K562 (cell line): ENCODE measurements at regions not wholly inside any gene's neighbourhood (a gene's known extent, or its start where the extent isn't known, plus 50 kb on each side); places are given as distances from the start of the nearest gene placed in this dataset.

Experiments
- ATAC-seq: fragments of 200-7000 bp; cut with Tn5 transposase; 3 replicates; pipeline ENCODE4 v1.9.1; 2020; ENCODE audit warnings: moderate library complexity
- BruUV-seq: library from RNA; stranded (reverse); fragments of 400-500 nt; replicated peaks from 2 replicates; lab custom pipeline; 2021; lab: Mats Ljungman, UMichigan
- CTCF ChIA-PET: fragments of 300-600 bp; formaldehyde crosslinking; extraction: SDS; loops from one replicate; lab custom pipeline; 2021; ENCODE audit warnings: low intra/inter-chr PET ratio; lab: Yijun Ruan, JAX
- POLR2A ChIA-PET: fragments of 300-600, 350-650 bp; sonication (Branson Sonifier 250); formaldehyde crosslinking; extraction: SDS; loops from one replicate; lab custom pipeline; 2021; ENCODE audit warnings: antibody characterized with exemption, inconsistent platforms; lab: Yijun Ruan, JAX
- DNase-seq, 4 experiments: peaks; one replicate each; pipeline versions ENCODE4 v3.0.0 to v3.0.0-alpha.2; 2011 to 2018; ENCODE audit warnings: low spot score in 3 of 4, mixed read lengths in 3 of 4; ENCODE audit errors: extremely low read depth in 1 of 4
- FAIRE-seq: peaks from 2 replicates; lab custom pipeline; 2011; peaks lifted over from hg19 to GRCh38; lab: Jason Lieb, UNC
- H2AFZ ChIP-seq: 2 replicates; pipeline ENCODE4 v1.6.0; 2011; ENCODE audit warnings: low read depth, low read length, control low read depth, inconsistent platforms
- H3K27ac ChIP-seq: fragments of 200-600 bp; 3 replicates; pipeline ENCODE4 v1.8.0; 2011; ENCODE audit warnings: low read depth, mild to moderate bottlenecking, control low read depth, inconsistent platforms, low read length, moderate library complexity, mixed read lengths; ENCODE audit errors: extremely low read depth
- H3K27me3 ChIP-seq, 2 experiments: fragments of 300-600 bp in 1 of 2; 2 replicates in 1 of 2; 3 replicates in 1 of 2; pipeline versions ENCODE4 v1.6.0 to v1.8.0; 2011; ENCODE audit warnings: inconsistent platforms in 2 of 2, low read length in 2 of 2, mild to moderate bottlenecking in 1 of 2, mixed read lengths in 1 of 2, moderate library complexity in 1 of 2; ENCODE audit not compliant: control insufficient read depth in 2 of 2, insufficient read depth in 2 of 2
- H3K36me3 ChIP-seq: fragments of 300-600 bp; 3 replicates; pipeline ENCODE4 v1.8.0; 2011; ENCODE audit warnings: mild to moderate bottlenecking, low read length, inconsistent platforms; ENCODE audit not compliant: control insufficient read depth, insufficient read depth
- H3K4me1 ChIP-seq, 2 experiments: fragments of 200-600 bp in 1 of 2; replicated peaks in 1 of 2; 2 replicates in 1 of 2; 3 replicates in 1 of 2; pipeline versions ENCODE4 v1.5.1 to v1.8.0; 2011; ENCODE audit warnings: inconsistent platforms in 2 of 2, low read length in 2 of 2, mild to moderate bottlenecking in 1 of 2, mixed read lengths in 1 of 2, moderate library complexity in 1 of 2; ENCODE audit not compliant: control insufficient read depth in 2 of 2, insufficient read depth in 2 of 2
- H3K4me2 ChIP-seq: 2 replicates; pipeline ENCODE4 v1.6.1; 2011; ENCODE audit warnings: low read length, control low read depth, inconsistent platforms, mixed read lengths; ENCODE audit not compliant: insufficient read depth
- H3K4me3 ChIP-seq: fragments of 200-600 bp; sonication (generic), shearing (Covaris generic); 2 replicates; pipeline ENCODE4 v1.5.1; 2016; ENCODE audit warnings: control low read depth, inconsistent platforms
- H3K79me2 ChIP-seq: fragments of 200-600 bp; 3 replicates; pipeline ENCODE4 v1.8.0; 2011; ENCODE audit warnings: low read length, inconsistent platforms; ENCODE audit not compliant: control insufficient read depth, insufficient read depth
- H3K9ac ChIP-seq, 2 experiments: 2 replicates each; pipeline versions ENCODE4 v1.6.0 to v1.6.1; 2011; ENCODE audit warnings: low read depth in 2 of 2, low read length in 2 of 2, control low read depth in 1 of 2, inconsistent platforms in 1 of 2, mild to moderate bottlenecking in 1 of 2, mixed read lengths in 1 of 2; ENCODE audit not compliant: insufficient read depth in 1 of 2
- H3K9me1 ChIP-seq: one replicate; pipeline ENCODE4 v1.6.0; 2011; ENCODE audit warnings: inconsistent platforms, mild to moderate bottlenecking, low read length, moderate library complexity; ENCODE audit not compliant: control insufficient read depth, insufficient read depth
- H3K9me3 ChIP-seq: replicated peaks from 2 replicates; pipeline ENCODE4 v1.5.1; 2011; ENCODE audit warnings: low read depth, low read length, inconsistent platforms; ENCODE audit not compliant: control insufficient read depth, insufficient read depth
- H4K20me1 ChIP-seq: replicated peaks from 2 replicates; pipeline ENCODE4 v1.6.1; 2011; ENCODE audit warnings: low read length, inconsistent platforms, mixed read lengths; ENCODE audit not compliant: control insufficient read depth, insufficient read depth
- BDP1 ChIP-seq: IDR thresholded peaks from 3 replicates; pipeline ENCODE4 v1.6.1; 2011; ENCODE audit not compliant: insufficient read length, insufficient read depth
- BRF1 ChIP-seq: IDR thresholded peaks from 3 replicates; pipeline ENCODE4 v1.6.1; 2011; ENCODE audit warnings: borderline replicate concordance, mild to moderate bottlenecking; ENCODE audit not compliant: insufficient read length; ENCODE audit errors: extremely low read depth
- CTBP1 ChIP-seq: fragments of 450-650 bp; IDR thresholded peaks from 2 replicates; pipeline ENCODE4 v1.6.1; 2016; ENCODE audit warnings: borderline replicate concordance
- FOXO4 ChIP-seq: fragments of 450-650 bp; formaldehyde crosslinking; IDR thresholded peaks from 2 replicates; pipeline ENCODE4 v1.4.0; 2020; ENCODE audit warnings: mild to moderate bottlenecking, moderate library complexity
- PRPF4 ChIP-seq: fragments of 200-400 bp; formaldehyde crosslinking; IDR thresholded peaks from one replicate; pipeline ENCODE4 v1.6.1; 2017; ENCODE audit warnings: low read length, low read depth, mild to moderate bottlenecking; ENCODE audit not compliant: insufficient read depth, poor library complexity, severe bottlenecking
- PTBP1 ChIP-seq: fragments of 200-400 bp; formaldehyde crosslinking; IDR thresholded peaks from 2 replicates; pipeline ENCODE4 v1.6.1; 2017; ENCODE audit warnings: low read depth, low read length
- TFAM ChIP-seq: fragments of 250-450 bp; sonication (Bioruptor Pico); conservative IDR thresholded peaks from 2 replicates; pipeline ENCODE4 v1.5.0; 2021; ENCODE audit warnings: mild to moderate bottlenecking, moderate library complexity
- TRIM25 ChIP-seq: fragments of 450-650 bp; IDR thresholded peaks from 2 replicates; pipeline ENCODE4 v1.7.0; 2016; ENCODE audit warnings: borderline replicate concordance
- ZNF511 ChIP-seq: sonication (generic); formaldehyde crosslinking; IDR thresholded peaks from 2 replicates; pipeline ENCODE4 v1.8.0; 2022; ENCODE audit warnings: mild to moderate bottlenecking, missing genetic modification reagents
- ZNF717 ChIP-seq: fragments of 250-450 bp; sonication (Bioruptor Pico); IDR thresholded peaks from 2 replicates; pipeline ENCODE4 v1.5.0; 2021
- WGBS: fragments of 100-300 bp; shearing (Covaris generic); methylation state at CpG from one replicate; pipeline ENCODE4 v1.1.6; 2016; ENCODE audit warnings: low coverage, mixed read lengths; ENCODE audit not compliant: insufficient coverage; ENCODE audit errors: missing lambda C conversion rate; 5-methylcytosine and 5-hydroxymethylcytosine counted together
- in situ Hi-C: fragments of 300-500 bp; cut with MboI; formaldehyde crosslinking; loops from 4 replicates; pipeline ENCODE4 v1.15.0; 2018; ENCODE audit warnings: inconsistent platforms, mixed read lengths
- intact Hi-C: fragments of 100-400 bp; cut with micrococcal nuclease; formaldehyde crosslinking; loops from 2 replicates; pipeline ENCODE4 v1.14.2; 2022
- TF ChIP-seq, protein P1 (sequence below): fragments of 450-650 bp; IDR thresholded peaks from 2 replicates; pipeline ENCODE4 v1.7.1; 2018; ENCODE audit warnings: mild to moderate bottlenecking, low read depth; ENCODE audit not compliant: partially characterized antibody
- TF ChIP-seq, protein P2 (sequence below): fragments of 450-650 bp; formaldehyde crosslinking; IDR thresholded peaks from 2 replicates; pipeline ENCODE4 v1.4.0; 2020; ENCODE audit warnings: mild to moderate bottlenecking, moderate library complexity

GRCh38 chr18:76572518-76573247, 77.6 kb upstream of the ZNF516 start (continued):
- TF ChIP-seq FOXO4 (CRISPR knock-in tag) = no peak
- TF ChIP-seq, protein P1, sequence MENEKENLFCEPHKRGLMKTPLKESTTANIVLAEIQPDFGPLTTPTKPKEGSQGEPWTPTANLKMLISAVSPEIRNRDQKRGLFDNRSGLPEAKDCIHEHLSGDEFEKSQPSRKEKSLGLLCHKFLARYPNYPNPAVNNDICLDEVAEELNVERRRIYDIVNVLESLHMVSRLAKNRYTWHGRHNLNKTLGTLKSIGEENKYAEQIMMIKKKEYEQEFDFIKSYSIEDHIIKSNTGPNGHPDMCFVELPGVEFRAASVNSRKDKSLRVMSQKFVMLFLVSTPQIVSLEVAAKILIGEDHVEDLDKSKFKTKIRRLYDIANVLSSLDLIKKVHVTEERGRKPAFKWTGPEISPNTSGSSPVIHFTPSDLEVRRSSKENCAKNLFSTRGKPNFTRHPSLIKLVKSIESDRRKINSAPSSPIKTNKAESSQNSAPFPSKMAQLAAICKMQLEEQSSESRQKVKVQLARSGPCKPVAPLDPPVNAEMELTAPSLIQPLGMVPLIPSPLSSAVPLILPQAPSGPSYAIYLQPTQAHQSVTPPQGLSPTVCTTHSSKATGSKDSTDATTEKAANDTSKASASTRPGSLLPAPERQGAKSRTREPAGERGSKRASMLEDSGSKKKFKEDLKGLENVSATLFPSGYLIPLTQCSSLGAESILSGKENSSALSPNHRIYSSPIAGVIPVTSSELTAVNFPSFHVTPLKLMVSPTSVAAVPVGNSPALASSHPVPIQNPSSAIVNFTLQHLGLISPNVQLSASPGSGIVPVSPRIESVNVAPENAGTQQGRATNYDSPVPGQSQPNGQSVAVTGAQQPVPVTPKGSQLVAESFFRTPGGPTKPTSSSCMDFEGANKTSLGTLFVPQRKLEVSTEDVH = no peak
- no peak for TF ChIP-seq BRF1
- TF ChIP-seq TFAM (CRISPR knock-in tag) = no peak

DNA sequence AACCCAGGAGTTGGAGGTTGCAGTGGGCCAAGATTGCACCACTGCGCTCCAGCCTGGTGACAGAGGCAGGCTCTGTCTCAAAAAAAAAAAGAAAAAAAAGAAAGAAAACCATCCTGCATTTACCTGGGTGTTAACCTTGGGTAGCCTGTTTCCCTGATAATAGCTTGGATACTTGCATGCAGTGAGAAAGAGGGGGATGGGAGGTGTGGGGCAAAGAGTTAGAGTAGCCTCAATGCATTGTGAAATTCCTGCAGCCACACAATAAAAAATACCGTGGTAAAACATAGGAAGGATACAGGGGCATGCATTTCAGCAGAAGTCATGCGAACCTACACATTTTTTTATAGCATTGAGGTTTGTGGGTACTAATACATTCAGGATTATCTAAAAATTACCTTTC, 76.6 kb upstream of the ZNF516 start:
- Histone ChIP-seq H3K79me2 (no peaks in the 10 kb centered on the region), H3K9me1 (no peaks in the 10 kb centered on the region), H2AFZ (no peak overlapping the region), H3K36me3 (no peaks in the 10 kb centered on the region), H4K20me1 (no peaks in the 10 kb centered on the region), H3K4me1 (no peaks in the 10 kb centered on the region), H3K27me3 (peaks cover 0 to 21% of the 10 kb centered on the region in 2 experiments; a peak in 2 of 5 replicates), H3K9me3 (no peaks in the 10 kb centered on the region), H3K27ac (no peak overlapping the region), H3K4me2 (no peak overlapping the region), H3K9ac (no peak overlapping the region), H3K4me3 (no peak overlapping the region)
- CTCF ChIA-PET = no interaction called here
- WGBS = 3% methylated on average over 3 of the region's 3 CpGs
- ATAC-seq (no peak), FAIRE-seq (no peak), DNase-seq (no peak)
- POLR2A ChIA-PET = no interaction called here
- in situ Hi-C loops = no loop called here
- intact Hi-C loops = no loop called here
- BruUV-seq = no TSS peak
- no peak for TF ChIP-seq PTBP1
- TF ChIP-seq CTBP1 = no peak
- TF ChIP-seq, protein P2, sequence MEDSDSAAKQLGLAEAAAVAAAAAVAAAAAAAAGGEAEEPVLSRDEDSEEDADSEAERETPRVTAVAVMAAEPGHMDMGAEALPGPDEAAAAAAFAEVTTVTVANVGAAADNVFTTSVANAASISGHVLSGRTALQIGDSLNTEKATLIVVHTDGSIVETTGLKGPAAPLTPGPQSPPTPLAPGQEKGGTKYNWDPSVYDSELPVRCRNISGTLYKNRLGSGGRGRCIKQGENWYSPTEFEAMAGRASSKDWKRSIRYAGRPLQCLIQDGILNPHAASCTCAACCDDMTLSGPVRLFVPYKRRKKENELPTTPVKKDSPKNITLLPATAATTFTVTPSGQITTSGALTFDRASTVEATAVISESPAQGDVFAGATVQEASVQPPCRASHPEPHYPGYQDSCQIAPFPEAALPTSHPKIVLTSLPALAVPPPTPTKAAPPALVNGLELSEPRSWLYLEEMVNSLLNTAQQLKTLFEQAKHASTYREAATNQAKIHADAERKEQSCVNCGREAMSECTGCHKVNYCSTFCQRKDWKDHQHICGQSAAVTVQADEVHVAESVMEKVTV (CRISPR knock-in tag) = no peak
- no peak for TF ChIP-seq ZNF511 (CRISPR knock-in tag)
- no peak for TF ChIP-seq BDP1
- TF ChIP-seq ZNF717 = no peak
- TF ChIP-seq PRPF4 = no peak
- no peak for TF ChIP-seq BRF1
- no peak for TF ChIP-seq TRIM25
